ENCODE measurements at regions not wholly inside any gene's neighbourhood (a gene's known extent, or its start where the extent isn't known, plus 50 kb on each side); places are given as distances from the start of the nearest gene placed in this dataset.
"Not testable (repeated sequence)": the region's sequence is repeated elsewhere in the genome, so short reads cannot be mapped to it uniquely, and the experiment has no call there.

DNA sequence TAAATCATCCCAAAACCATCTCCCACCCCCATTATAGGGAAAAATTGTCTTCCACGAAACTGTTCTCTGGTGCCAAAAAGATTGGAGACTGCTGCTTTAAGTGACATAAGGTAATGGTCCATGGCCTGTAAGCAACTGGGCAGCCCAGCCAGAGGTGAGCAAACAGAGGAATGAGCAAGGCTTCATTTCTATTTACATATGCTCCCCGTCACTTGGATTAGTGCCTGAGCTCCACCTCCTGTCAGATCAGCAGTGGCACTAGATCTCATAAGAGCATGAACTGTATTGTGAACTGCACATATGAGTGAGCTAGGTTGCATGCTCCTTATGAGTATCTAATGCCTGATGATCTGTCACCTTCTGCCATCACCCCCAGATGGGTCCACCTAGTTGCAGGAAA lies 1159.8 kb upstream of the ALCAM start:
- Histone ChIP-seq H3K27me3 (ENCODE audit: insufficient read depth, low read length, poor library complexity) (no peaks in the 10 kb centered on the region), H3K9me3 (ENCODE audit: insufficient read depth, low read length, severe bottlenecking) (no peaks in the 10 kb centered on the region), H3K27ac (ENCODE audit: low read length) (no peak overlapping the region), H2AFZ (ENCODE audit: low read depth, low read length) (no peak overlapping the region), H3K4me2 (ENCODE audit: insufficient read depth, low read length) (no peak overlapping the region), H3K36me3 (ENCODE audit: insufficient read depth, low read length) (no peaks in the 10 kb centered on the region), H3K9ac (ENCODE audit: low read depth, low read length) (no peak overlapping the region), H4K20me1 (ENCODE audit: insufficient read depth, low read length) (no peaks in the 10 kb centered on the region), H3K4me3 (ENCODE audit: low read depth in 1 of 2, low read length in 2 of 2) (no peak overlapping the region), H3K79me2 (ENCODE audit: insufficient read depth, low read length) (no peaks in the 10 kb centered on the region), H3K4me1 (ENCODE audit: insufficient read depth, low read length) (no peaks in the 10 kb centered on the region)
- DNase-seq (no peak), ATAC-seq (ENCODE audit: insufficient read depth, low read depth) (no peak)
- TF ChIP-seq EZH2 (IDR thresholded peaks at IDR 0.05; ENCODE audit: borderline replicate concordance, low read depth, low read length, severe bottlenecking): no peak
- TF ChIP-seq, protein P1, sequence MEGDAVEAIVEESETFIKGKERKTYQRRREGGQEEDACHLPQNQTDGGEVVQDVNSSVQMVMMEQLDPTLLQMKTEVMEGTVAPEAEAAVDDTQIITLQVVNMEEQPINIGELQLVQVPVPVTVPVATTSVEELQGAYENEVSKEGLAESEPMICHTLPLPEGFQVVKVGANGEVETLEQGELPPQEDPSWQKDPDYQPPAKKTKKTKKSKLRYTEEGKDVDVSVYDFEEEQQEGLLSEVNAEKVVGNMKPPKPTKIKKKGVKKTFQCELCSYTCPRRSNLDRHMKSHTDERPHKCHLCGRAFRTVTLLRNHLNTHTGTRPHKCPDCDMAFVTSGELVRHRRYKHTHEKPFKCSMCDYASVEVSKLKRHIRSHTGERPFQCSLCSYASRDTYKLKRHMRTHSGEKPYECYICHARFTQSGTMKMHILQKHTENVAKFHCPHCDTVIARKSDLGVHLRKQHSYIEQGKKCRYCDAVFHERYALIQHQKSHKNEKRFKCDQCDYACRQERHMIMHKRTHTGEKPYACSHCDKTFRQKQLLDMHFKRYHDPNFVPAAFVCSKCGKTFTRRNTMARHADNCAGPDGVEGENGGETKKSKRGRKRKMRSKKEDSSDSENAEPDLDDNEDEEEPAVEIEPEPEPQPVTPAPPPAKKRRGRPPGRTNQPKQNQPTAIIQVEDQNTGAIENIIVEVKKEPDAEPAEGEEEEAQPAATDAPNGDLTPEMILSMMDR (IDR thresholded peaks at IDR 0.05; ENCODE audit: borderline replicate concordance, extremely low read depth, low read length, poor library complexity, severe bottlenecking): no peak

DNA sequence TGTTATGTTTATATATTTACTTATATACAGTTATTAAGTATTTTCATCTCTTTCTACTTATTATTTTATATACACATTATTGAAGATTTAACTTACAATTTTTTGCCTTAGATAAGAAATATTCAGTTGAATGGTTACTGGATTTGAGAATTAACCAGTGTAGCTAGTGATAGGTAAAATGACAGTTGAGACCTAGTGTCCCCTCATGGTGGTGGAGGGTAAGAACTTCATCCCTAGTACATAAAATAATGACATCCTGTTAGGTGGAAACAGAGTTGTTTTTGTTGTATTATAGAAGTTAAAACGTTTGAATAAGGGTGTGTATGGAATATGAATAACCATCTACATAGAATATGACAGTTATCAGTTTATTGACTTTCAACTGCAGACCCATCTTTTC lies 1152.4 kb upstream of the ALCAM start:
- Histone ChIP-seq H3K79me2 (ENCODE audit: insufficient read depth, low read length) (no peaks in the 10 kb centered on the region), H4K20me1 (ENCODE audit: insufficient read depth, low read length) (no peaks in the 10 kb centered on the region), H3K27ac (ENCODE audit: low read length) (no peak overlapping the region), H3K9ac (ENCODE audit: low read depth, low read length) (no peak overlapping the region), H3K27me3 (ENCODE audit: insufficient read depth, low read length, poor library complexity) (no peaks in the 10 kb centered on the region), H3K9me3 (ENCODE audit: insufficient read depth, low read length, severe bottlenecking) (no peaks in the 10 kb centered on the region), H3K4me2 (ENCODE audit: insufficient read depth, low read length) (no peak overlapping the region), H3K4me3 (ENCODE audit: low read depth in 1 of 2, low read length in 2 of 2) (no peak overlapping the region), H3K36me3 (ENCODE audit: insufficient read depth, low read length) (no peaks in the 10 kb centered on the region), H2AFZ (ENCODE audit: low read depth, low read length) (no peak overlapping the region), H3K4me1 (ENCODE audit: insufficient read depth, low read length) (no peaks in the 10 kb centered on the region)
- no peak for ATAC-seq (ENCODE audit: insufficient read depth, low read depth)
- TF ChIP-seq EZH2 (IDR thresholded peaks at IDR 0.05; ENCODE audit: borderline replicate concordance, low read depth, low read length, severe bottlenecking): no peak
- TF ChIP-seq, protein P1 (IDR thresholded peaks at IDR 0.05; ENCODE audit: borderline replicate concordance, extremely low read depth, low read length, poor library complexity, severe bottlenecking): no peak
- DNase-seq: no peak

DNA sequence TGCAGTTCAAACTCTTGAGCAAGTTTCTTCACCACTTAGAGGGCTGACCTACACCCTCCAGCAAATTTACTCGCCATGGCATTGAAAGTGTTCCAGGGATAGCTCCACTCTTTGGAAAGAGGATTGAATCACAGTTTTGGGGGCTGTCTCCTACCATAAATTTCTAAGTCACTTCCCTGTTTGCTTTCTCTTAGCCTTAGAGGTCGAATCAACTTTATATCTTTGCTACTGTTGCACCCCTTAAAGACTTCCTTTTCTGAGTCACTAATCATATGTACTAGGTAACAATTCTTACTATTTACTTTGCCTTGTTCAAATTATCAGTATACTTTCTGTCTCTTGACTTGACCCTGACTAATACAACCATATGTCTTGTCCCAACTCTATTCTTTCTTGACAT lies 1151.8 kb upstream of the ALCAM start:
- Histone ChIP-seq H3K4me3 (ENCODE audit: low read depth in 1 of 2, low read length in 2 of 2) (no peak overlapping the region), H2AFZ (ENCODE audit: low read depth, low read length) (no peak overlapping the region)
- TF ChIP-seq, protein P1 (IDR thresholded peaks at IDR 0.05; ENCODE audit: borderline replicate concordance, extremely low read depth, low read length, poor library complexity, severe bottlenecking): no peak
- TF ChIP-seq EZH2 (IDR thresholded peaks at IDR 0.05; ENCODE audit: borderline replicate concordance, low read depth, low read length, severe bottlenecking): no peak

DNA sequence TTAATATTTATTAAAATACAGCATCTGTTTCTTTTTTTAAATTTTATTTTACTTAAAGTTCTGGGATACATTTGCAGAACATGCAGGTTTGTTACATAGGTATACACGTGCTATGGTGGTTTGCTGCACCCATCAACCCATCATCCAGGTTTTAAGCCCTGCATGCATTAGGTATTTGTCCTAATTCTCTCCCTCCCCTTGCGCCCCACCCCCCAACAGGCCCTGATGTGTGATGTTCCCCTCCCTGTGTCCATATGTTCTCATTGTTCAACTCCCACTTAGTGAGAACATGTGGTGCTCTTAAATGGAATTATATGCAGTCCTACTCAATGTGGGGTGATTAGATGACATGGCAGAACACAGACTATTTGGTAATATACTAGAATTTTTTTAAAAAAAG lies 1147.7 kb upstream of the ALCAM start:
- H3K4me1 ChIP-seq (ENCODE audit: insufficient read depth, low read length); H3K27me3 ChIP-seq (ENCODE audit: insufficient read depth, low read length, poor library complexity); H4K20me1 ChIP-seq (ENCODE audit: insufficient read depth, low read length); H3K79me2 ChIP-seq (ENCODE audit: insufficient read depth, low read length); ATAC-seq (ENCODE audit: insufficient read depth, low read depth); H3K36me3 ChIP-seq (ENCODE audit: insufficient read depth, low read length); H3K27ac ChIP-seq (ENCODE audit: low read length); H3K9me3 ChIP-seq (ENCODE audit: insufficient read depth, low read length, severe bottlenecking); H3K4me2 ChIP-seq (ENCODE audit: insufficient read depth, low read length); H3K9ac ChIP-seq (ENCODE audit: low read depth, low read length); H3K4me3 ChIP-seq (ENCODE audit: low read depth in 1 of 2, low read length in 2 of 2); H2AFZ ChIP-seq (ENCODE audit: low read depth, low read length); DNase-seq: not testable (repeated sequence)

More for the DNA sequence above, 1151.8 kb upstream of the ALCAM start:
- Histone ChIP-seq H3K27me3 (ENCODE audit: insufficient read depth, low read length, poor library complexity) (no peaks in the 10 kb centered on the region), H3K79me2 (ENCODE audit: insufficient read depth, low read length) (no peaks in the 10 kb centered on the region), H3K9ac (ENCODE audit: low read depth, low read length) (no peak overlapping the region), H3K27ac (ENCODE audit: low read length) (no peak overlapping the region), H3K4me1 (ENCODE audit: insufficient read depth, low read length) (no peaks in the 10 kb centered on the region), H4K20me1 (ENCODE audit: insufficient read depth, low read length) (no peaks in the 10 kb centered on the region), H3K9me3 (ENCODE audit: insufficient read depth, low read length, severe bottlenecking) (no peaks in the 10 kb centered on the region), H3K4me2 (ENCODE audit: insufficient read depth, low read length) (no peak overlapping the region), H3K36me3 (ENCODE audit: insufficient read depth, low read length) (no peaks in the 10 kb centered on the region)
- ATAC-seq (ENCODE audit: insufficient read depth, low read depth): no peak
- no peak for DNase-seq
